H9 (cell line): ENCODE measurements at regions not wholly inside any gene's neighbourhood (a gene's known extent, or its start where the extent isn't known, plus 50 kb on each side); places are given as distances from the start of the nearest gene placed in this dataset.

Experiments
- DNase-seq: peaks from one replicate; pipeline ENCODE4 v3.0.0-alpha.2; 2017
- H2AFZ ChIP-seq: one replicate; pipeline ENCODE4 v1.6.1; 2013; ENCODE audit warnings: mild to moderate bottlenecking, low read length, control low read depth, moderate library complexity
- H2AK5ac ChIP-seq: 2 replicates; pipeline ENCODE4 v1.6.1; 2013; ENCODE audit warnings: low read length, control low read depth, mixed read lengths; ENCODE audit not compliant: insufficient read length
- H2BK120ac ChIP-seq: one replicate; pipeline ENCODE4 v1.6.1; 2013; ENCODE audit warnings: low read depth, mild to moderate bottlenecking, low read length, control low read depth, inconsistent platforms; ENCODE audit not compliant: poor library complexity, severe bottlenecking
- H2BK12ac ChIP-seq: 2 replicates; pipeline ENCODE4 v1.6.1; 2013; ENCODE audit warnings: low read length, control low read depth, mixed read lengths, low read depth; ENCODE audit not compliant: insufficient read length
- H2BK15ac ChIP-seq: 2 replicates; pipeline ENCODE4 v1.6.1; 2013; ENCODE audit warnings: low read depth, low read length, control low read depth
- H2BK20ac ChIP-seq: one replicate; pipeline ENCODE4 v1.6.1; 2013; ENCODE audit warnings: low read depth, mild to moderate bottlenecking, low read length, control low read depth, inconsistent platforms; ENCODE audit not compliant: poor library complexity, severe bottlenecking
- H2BK5ac ChIP-seq: 2 replicates; pipeline ENCODE4 v1.6.1; 2013; ENCODE audit warnings: low read length, control low read depth, mixed read lengths; ENCODE audit not compliant: insufficient read length
- H3K14ac ChIP-seq: 2 replicates; pipeline ENCODE4 v1.6.1; 2013; ENCODE audit warnings: low read length, control low read depth; ENCODE audit not compliant: insufficient read depth
- H3K18ac ChIP-seq: 2 replicates; pipeline ENCODE4 v1.6.1; 2013; ENCODE audit warnings: low read depth, mild to moderate bottlenecking, mixed read lengths, low read length, control low read depth; ENCODE audit not compliant: insufficient read length
- H3K23ac ChIP-seq: 2 replicates; pipeline ENCODE4 v1.6.1; 2013; ENCODE audit warnings: low read length, control low read depth, mixed read lengths, low read depth; ENCODE audit not compliant: insufficient read length
- H3K23me2 ChIP-seq: 2 replicates; pipeline ENCODE4 v1.6.1; 2013; ENCODE audit warnings: low read depth, mild to moderate bottlenecking, mixed read lengths, low read length, control low read depth; ENCODE audit not compliant: insufficient read length, poor library complexity, severe bottlenecking
- H3K27ac ChIP-seq: 2 replicates; pipeline ENCODE4 v1.5.1; 2013; ENCODE audit warnings: low read length, control low read depth, mixed read lengths, low read depth; ENCODE audit not compliant: insufficient read length
- H3K27me3 ChIP-seq: 2 replicates; pipeline ENCODE4 v1.6.1; 2013; ENCODE audit warnings: low read length, control low read depth, inconsistent platforms; ENCODE audit not compliant: insufficient read depth
- H3K4ac ChIP-seq: 2 replicates; pipeline ENCODE4 v1.6.1; 2013; ENCODE audit warnings: low read depth, mild to moderate bottlenecking, control low read depth, inconsistent platforms, low read length, moderate library complexity
- H3K4me1 ChIP-seq: 2 replicates; pipeline ENCODE4 v1.6.1; 2013; ENCODE audit warnings: low read length, control low read depth, inconsistent platforms; ENCODE audit not compliant: insufficient read depth
- H3K4me2 ChIP-seq: 2 replicates; pipeline ENCODE4 v1.6.1; 2013; ENCODE audit warnings: low read length, control low read depth, mixed read lengths; ENCODE audit not compliant: insufficient read length, insufficient read depth
- H3K56ac ChIP-seq: 2 replicates; pipeline ENCODE4 v1.6.1; 2013; ENCODE audit warnings: low read depth, mild to moderate bottlenecking, mixed read lengths, low read length, control low read depth; ENCODE audit not compliant: insufficient read length
- H3K79me1 ChIP-seq: 2 replicates; pipeline ENCODE4 v1.6.1; 2013; ENCODE audit warnings: low read depth, mild to moderate bottlenecking, moderate library complexity, low read length, control low read depth, inconsistent platforms; ENCODE audit not compliant: insufficient read depth, poor library complexity, severe bottlenecking
- H3K79me2 ChIP-seq: 2 replicates; pipeline ENCODE4 v1.6.1; 2013; ENCODE audit warnings: low read length, control low read depth, inconsistent platforms; ENCODE audit not compliant: insufficient read depth
- H3K9ac ChIP-seq: 2 replicates; pipeline ENCODE4 v1.6.1; 2013; ENCODE audit warnings: low read length, control low read depth, mixed read lengths; ENCODE audit not compliant: insufficient read length; ENCODE audit errors: extremely low read depth
- H3K9me3 ChIP-seq: one replicate; pipeline ENCODE4 v1.6.1; 2013; ENCODE audit warnings: low read depth, low read length, inconsistent platforms; ENCODE audit not compliant: control insufficient read depth
- H3T11ph ChIP-seq: one replicate; pipeline ENCODE4 v1.6.1; 2013; ENCODE audit warnings: mild to moderate bottlenecking, low read length, control low read depth, inconsistent platforms
- H4K20me1 ChIP-seq: one replicate; pipeline ENCODE4 v1.6.1; 2013; ENCODE audit not compliant: control insufficient read depth, insufficient read length, insufficient read depth
- H4K5ac ChIP-seq: 2 replicates; pipeline ENCODE4 v1.6.1; 2013; ENCODE audit warnings: low read depth, mild to moderate bottlenecking, mixed read lengths, low read length, control low read depth; ENCODE audit not compliant: insufficient read length
- H4K8ac ChIP-seq: replicated peaks from 2 replicates; pipeline ENCODE4 v1.6.1; 2013; ENCODE audit warnings: low read length, control low read depth, mixed read lengths, low read depth; ENCODE audit not compliant: insufficient read length
- H4K91ac ChIP-seq: 2 replicates; pipeline ENCODE4 v1.6.1; 2013; ENCODE audit warnings: low read depth, mild to moderate bottlenecking, moderate library complexity, mixed read lengths, low read length, control low read depth; ENCODE audit not compliant: insufficient read length
- H3K27ac Mint-ChIP-seq, 3 experiments: 2 replicates in 2 of 3; 3 replicates in 1 of 3; pipeline ENCODE4 v1.8.0; 2020 to 2021; ENCODE audit warnings: mixed read lengths in 3 of 3, mild to moderate bottlenecking in 1 of 3, moderate library complexity in 1 of 3
- H3K27me3 Mint-ChIP-seq: 2 replicates; pipeline ENCODE4 v1.8.0; 2021; ENCODE audit warnings: low read depth, mild to moderate bottlenecking, moderate library complexity, mixed read lengths
- H3K36me3 Mint-ChIP-seq, 3 experiments: 2 replicates in 2 of 3; 3 replicates in 1 of 3; pipeline ENCODE4 v1.8.0; 2020 to 2021; ENCODE audit warnings: low read depth in 3 of 3, mixed read lengths in 3 of 3; ENCODE audit not compliant: insufficient read depth in 1 of 3
- H3K4me1 Mint-ChIP-seq, 2 experiments: 2 replicates each; pipeline ENCODE4 v1.8.0; 2020; ENCODE audit warnings: mixed read lengths in 2 of 2
- H3K4me3 Mint-ChIP-seq, 2 experiments: 2 replicates in 1 of 2; 3 replicates in 1 of 2; pipeline ENCODE4 v1.8.0; 2020 to 2021; ENCODE audit warnings: mild to moderate bottlenecking in 2 of 2, mixed read lengths in 2 of 2, moderate library complexity in 1 of 2
- H3K9me3 Mint-ChIP-seq, 2 experiments: 2 replicates in 1 of 2; 3 replicates in 1 of 2; pipeline ENCODE4 v1.8.0; 2020; ENCODE audit warnings: mild to moderate bottlenecking in 2 of 2, mixed read lengths in 2 of 2, moderate library complexity in 1 of 2
- WGBS: extraction: QIAGEN DNeasy Blood & Tissue Kit; methylation state at CpG from one replicate; pipeline ENCODE4 v1.1.7; 2013; ENCODE audit warnings: missing lambda C conversion rate, low lambda C conversion rate, mixed read lengths; ENCODE audit not compliant: insufficient read length; ENCODE audit errors: extremely low coverage; 5-methylcytosine and 5-hydroxymethylcytosine counted together
- TF ChIP-seq, protein P1 (sequence below): fragments of 200-600 bp; sonication (generic); conservative IDR thresholded peaks from 3 replicates; pipeline ENCODE4 v1.8.0; 2021; ENCODE audit warnings: antibody characterized with exemption, mild to moderate bottlenecking

GRCh38 chr1:218526198-218526580, 181.1 kb downstream of the TGFB2 start:
- H3K27me3 Mint-ChIP-seq, result no peaks in the 10 kb centered on the region
- Histone ChIP-seq H3K4me1 (no peaks in the 10 kb centered on the region), H3K27ac (no peak overlapping the region), H3K9ac (no peak overlapping the region), H2BK20ac (no peak overlapping the region), H3K9me3 (no peaks in the 10 kb centered on the region), H3T11ph (no peak overlapping the region), H3K14ac (no peak overlapping the region), H3K4ac (no peak overlapping the region), H2BK15ac (no peak overlapping the region), H3K79me1 (no peaks in the 10 kb centered on the region), H3K18ac (no peak overlapping the region), H4K91ac (no peak overlapping the region), H3K23me2 (no peaks in the 10 kb centered on the region), H3K4me2 (no peak overlapping the region), H2BK5ac (no peak overlapping the region), H4K20me1 (no peaks in the 10 kb centered on the region), H3K79me2 (no peaks in the 10 kb centered on the region), H4K5ac (no peak overlapping the region), H2BK12ac (no peak overlapping the region), H2AFZ (no peak overlapping the region), H3K23ac (no peak overlapping the region), H4K8ac (no peak overlapping the region), H2AK5ac (no peak overlapping the region), H3K56ac (no peak overlapping the region), H3K27me3 (no peaks in the 10 kb centered on the region), H2BK120ac (no peak overlapping the region)
- no peaks in the 10 kb centered on the region for H3K36me3 Mint-ChIP-seq
- no peaks in the 10 kb centered on the region for H3K9me3 Mint-ChIP-seq
- WGBS, result no CpG with 5 or more reads among the region's 1 CpG
- DNase-seq, result no peak
- no peak overlapping the region for H3K27ac Mint-ChIP-seq
- TF ChIP-seq, protein P1, sequence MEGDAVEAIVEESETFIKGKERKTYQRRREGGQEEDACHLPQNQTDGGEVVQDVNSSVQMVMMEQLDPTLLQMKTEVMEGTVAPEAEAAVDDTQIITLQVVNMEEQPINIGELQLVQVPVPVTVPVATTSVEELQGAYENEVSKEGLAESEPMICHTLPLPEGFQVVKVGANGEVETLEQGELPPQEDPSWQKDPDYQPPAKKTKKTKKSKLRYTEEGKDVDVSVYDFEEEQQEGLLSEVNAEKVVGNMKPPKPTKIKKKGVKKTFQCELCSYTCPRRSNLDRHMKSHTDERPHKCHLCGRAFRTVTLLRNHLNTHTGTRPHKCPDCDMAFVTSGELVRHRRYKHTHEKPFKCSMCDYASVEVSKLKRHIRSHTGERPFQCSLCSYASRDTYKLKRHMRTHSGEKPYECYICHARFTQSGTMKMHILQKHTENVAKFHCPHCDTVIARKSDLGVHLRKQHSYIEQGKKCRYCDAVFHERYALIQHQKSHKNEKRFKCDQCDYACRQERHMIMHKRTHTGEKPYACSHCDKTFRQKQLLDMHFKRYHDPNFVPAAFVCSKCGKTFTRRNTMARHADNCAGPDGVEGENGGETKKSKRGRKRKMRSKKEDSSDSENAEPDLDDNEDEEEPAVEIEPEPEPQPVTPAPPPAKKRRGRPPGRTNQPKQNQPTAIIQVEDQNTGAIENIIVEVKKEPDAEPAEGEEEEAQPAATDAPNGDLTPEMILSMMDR, result no peak
- H3K4me1 Mint-ChIP-seq, result peaks cover 0 to 7% of the 10 kb centered on the region in 2 experiments; a peak in 2 of 4 replicates
- H3K4me3 Mint-ChIP-seq, result no peak overlapping the region
